Trophoblast cell (in vitro differentiated cells and primary cell): ENCODE measurements at regions not wholly inside any gene's neighbourhood (a gene's known extent, or its start where the extent isn't known, plus 50 kb on each side); places are given as distances from the start of the nearest gene placed in this dataset.

ENCODE experiments used
- DNase-seq, 2 donors: peaks; one replicate each; pipeline ENCODE4 v3.0.0-alpha.2; 2016
- H2AFZ ChIP-seq: 2 replicates; pipeline ENCODE4 v1.6.1; 2013; ENCODE audit warnings: low read length, moderate library complexity, mild to moderate bottlenecking; ENCODE audit not compliant: insufficient read depth, poor library complexity
- H2AK5ac ChIP-seq: 2 replicates; pipeline ENCODE4 v1.6.1; 2013; ENCODE audit warnings: mild to moderate bottlenecking, low read length
- H2BK120ac ChIP-seq: 2 replicates; pipeline ENCODE4 v1.6.1; 2013; ENCODE audit warnings: low read length, mild to moderate bottlenecking, moderate library complexity; ENCODE audit not compliant: insufficient read depth, poor library complexity
- H2BK12ac ChIP-seq: 2 replicates; pipeline ENCODE4 v1.6.1; 2013; ENCODE audit warnings: mild to moderate bottlenecking, low read length, moderate library complexity
- H2BK5ac ChIP-seq: 2 replicates; pipeline ENCODE4 v1.6.1; 2013; ENCODE audit warnings: low read length, low read depth, moderate library complexity, mild to moderate bottlenecking; ENCODE audit not compliant: poor library complexity
- H3K14ac ChIP-seq: 2 replicates; pipeline ENCODE4 v1.6.1; 2013; ENCODE audit warnings: mild to moderate bottlenecking, low read length
- H3K18ac ChIP-seq: 2 replicates; pipeline ENCODE4 v1.6.1; 2013; ENCODE audit warnings: mild to moderate bottlenecking, low read length
- H3K23ac ChIP-seq: 2 replicates; pipeline ENCODE4 v1.6.1; 2013; ENCODE audit warnings: low read length
- H3K27ac ChIP-seq: 2 replicates; pipeline ENCODE4 v1.5.1; 2013; ENCODE audit warnings: low read depth, mild to moderate bottlenecking, inconsistent platforms, low read length, moderate library complexity
- H3K27me3 ChIP-seq: 2 replicates; pipeline ENCODE4 v1.6.1; 2013; ENCODE audit warnings: inconsistent platforms, mild to moderate bottlenecking, low read length, moderate library complexity; ENCODE audit not compliant: insufficient read depth
- H3K36me3 ChIP-seq, 2 experiments: 1 replicate in 1 of 2; 2 replicates in 1 of 2; pipeline ENCODE4 v1.6.1; 2013; ENCODE audit warnings: low read length in 2 of 2, mild to moderate bottlenecking in 2 of 2, moderate library complexity in 1 of 2; ENCODE audit not compliant: insufficient read depth in 2 of 2, control insufficient read depth in 1 of 2
- H3K4ac ChIP-seq: 2 replicates; pipeline ENCODE4 v1.6.1; 2013; ENCODE audit warnings: low read depth, mild to moderate bottlenecking, low read length, moderate library complexity
- H3K4me1 ChIP-seq, 2 experiments: 1 replicate in 1 of 2; 2 replicates in 1 of 2; pipeline ENCODE4 v1.6.1; 2013; ENCODE audit warnings: low read length in 2 of 2, mild to moderate bottlenecking in 2 of 2, moderate library complexity in 1 of 2; ENCODE audit not compliant: insufficient read depth in 2 of 2, control insufficient read depth in 1 of 2
- H3K4me2 ChIP-seq: 2 replicates; pipeline ENCODE4 v1.6.1; 2013; ENCODE audit warnings: inconsistent platforms, mild to moderate bottlenecking, low read length, moderate library complexity
- H3K4me3 ChIP-seq: 2 replicates; pipeline ENCODE4 v1.5.1; 2013; ENCODE audit warnings: mild to moderate bottlenecking, low read depth, low read length, inconsistent platforms
- H3K79me1 ChIP-seq: one replicate; pipeline ENCODE4 v1.6.1; 2013; ENCODE audit warnings: low read length
- H3K79me2 ChIP-seq: 2 replicates; pipeline ENCODE4 v1.6.1; 2013; ENCODE audit warnings: low read length, mild to moderate bottlenecking; ENCODE audit not compliant: control insufficient read depth, insufficient read depth, poor library complexity
- H3K9ac ChIP-seq: 2 replicates; pipeline ENCODE4 v1.6.1; 2013; ENCODE audit warnings: mild to moderate bottlenecking, low read length
- H3K9me3 ChIP-seq: 2 replicates; pipeline ENCODE4 v1.6.1; 2013; ENCODE audit warnings: low read depth, mild to moderate bottlenecking, control low read depth, inconsistent platforms, low read length; ENCODE audit not compliant: insufficient read depth
- H4K12ac ChIP-seq: 2 replicates; pipeline ENCODE4 v1.6.1; 2013; ENCODE audit warnings: low read depth, mild to moderate bottlenecking, low read length, moderate library complexity
- H4K8ac ChIP-seq: 2 replicates; pipeline ENCODE4 v1.6.1; 2013; ENCODE audit warnings: low read depth, mild to moderate bottlenecking, low read length, moderate library complexity
- H4K91ac ChIP-seq: one replicate; pipeline ENCODE4 v1.6.1; 2013; ENCODE audit warnings: low read depth, mild to moderate bottlenecking, low read length, moderate library complexity
- WGBS: extraction: QIAGEN DNeasy Blood & Tissue Kit; methylation state at CpG from one replicate; pipeline ENCODE4 v1.1.7; 2013; ENCODE audit warnings: missing lambda C conversion rate; ENCODE audit not compliant: insufficient read length, insufficient coverage; ENCODE audit errors: extremely low coverage; 5-methylcytosine and 5-hydroxymethylcytosine counted together

DNA sequence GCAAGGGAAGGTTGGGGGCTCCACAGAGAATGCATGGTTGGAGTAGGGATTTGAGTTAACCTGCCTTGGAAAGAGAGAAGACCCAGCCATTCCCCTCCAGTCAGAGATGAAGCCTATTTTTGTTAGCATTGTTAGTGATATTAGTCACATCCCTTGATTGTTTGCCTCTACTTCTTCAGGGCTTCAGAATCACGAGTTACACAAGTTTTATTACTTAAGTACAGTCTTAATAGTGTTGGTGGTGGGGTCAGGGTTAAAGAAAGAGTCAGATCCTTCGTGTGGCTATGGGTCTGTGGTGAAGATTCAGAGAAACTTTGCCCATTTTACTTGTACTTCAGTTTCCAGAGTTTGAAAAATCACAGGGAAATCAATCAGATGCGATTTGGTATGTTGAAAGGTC, 363.1 kb downstream of the LRIG3 start:
- no peak overlapping the region for H3K23ac ChIP-seq
- H3K79me2 ChIP-seq, result no peaks in the 10 kb centered on the region
- H4K91ac ChIP-seq, result no peak overlapping the region
- no peak overlapping the region for H3K18ac ChIP-seq
- H4K12ac ChIP-seq, result no peak overlapping the region
- no peak overlapping the region for H2BK120ac ChIP-seq
- H3K27ac ChIP-seq, result no peak overlapping the region
- no peak overlapping the region for H3K4me3 ChIP-seq
- no peak overlapping the region for H2AFZ ChIP-seq
- no peak for DNase-seq
- no peak overlapping the region for H2BK5ac ChIP-seq
- H3K4me1 ChIP-seq, result no peaks in the 10 kb centered on the region
- no peaks in the 10 kb centered on the region for H3K27me3 ChIP-seq
- H2BK12ac ChIP-seq, result no peak overlapping the region
- no CpG with 5 or more reads among the region's 3 CpGs for WGBS
- H3K9ac ChIP-seq, result no peak overlapping the region
- no peaks in the 10 kb centered on the region for H3K9me3 ChIP-seq
- H3K4ac ChIP-seq, result no peak overlapping the region
- H3K14ac ChIP-seq, result no peak overlapping the region
- no peak overlapping the region for H3K4me2 ChIP-seq
- no peaks in the 10 kb centered on the region for H3K79me1 ChIP-seq
- H4K8ac ChIP-seq, result no peak overlapping the region
- H3K36me3 ChIP-seq, result no peaks in the 10 kb centered on the region
- H2AK5ac ChIP-seq, result no peak overlapping the region

GRCh38 chr12:58557661-58558060, 362.6 kb downstream of the LRIG3 start:
- H3K27ac ChIP-seq, result no peak overlapping the region
- no peaks in the 10 kb centered on the region for H3K36me3 ChIP-seq
- H3K4me3 ChIP-seq, result no peak overlapping the region
- no peak for DNase-seq
- no peak overlapping the region for H3K18ac ChIP-seq
- H4K12ac ChIP-seq, result no peak overlapping the region
- H4K91ac ChIP-seq, result no peak overlapping the region
- no peak overlapping the region for H3K4me2 ChIP-seq
- no peak overlapping the region for H4K8ac ChIP-seq
- WGBS, result no CpG with 5 or more reads among the region's 1 CpG
- H3K9me3 ChIP-seq, result no peaks in the 10 kb centered on the region
- no peaks in the 10 kb centered on the region for H3K27me3 ChIP-seq
- no peak overlapping the region for H2BK5ac ChIP-seq
- no peak overlapping the region for H2BK120ac ChIP-seq
- no peak overlapping the region for H3K23ac ChIP-seq
- H2AK5ac ChIP-seq, result no peak overlapping the region
- no peak overlapping the region for H3K9ac ChIP-seq
- H2BK12ac ChIP-seq, result no peak overlapping the region
- no peaks in the 10 kb centered on the region for H3K79me2 ChIP-seq
- no peak overlapping the region for H2AFZ ChIP-seq
- no peaks in the 10 kb centered on the region for H3K79me1 ChIP-seq
- H3K4me1 ChIP-seq, result no peaks in the 10 kb centered on the region
- no peak overlapping the region for H3K4ac ChIP-seq
- no peak overlapping the region for H3K14ac ChIP-seq

DNA sequence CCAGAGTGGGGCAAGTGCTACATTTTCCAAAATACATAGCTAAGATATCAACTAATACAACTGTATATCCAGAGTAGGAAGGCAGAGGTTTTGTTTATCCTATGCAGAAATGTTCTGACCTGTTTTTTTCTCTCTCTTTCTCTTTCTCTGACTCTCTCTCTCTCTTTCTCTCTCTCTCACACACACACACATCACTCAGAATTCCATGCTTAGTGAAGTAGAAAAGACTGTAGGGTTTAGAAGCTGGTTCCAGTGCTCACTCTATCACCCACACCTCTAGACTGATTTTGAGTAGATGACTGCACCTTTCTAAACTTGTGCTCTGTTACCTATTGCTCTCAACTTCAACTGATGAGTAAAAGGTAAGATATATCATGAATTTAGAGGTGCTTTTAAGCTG, 356.7 kb downstream of the LRIG3 start:
- Histone ChIP-seq H3K27me3 (no peaks in the 10 kb centered on the region), H3K23ac (no peak overlapping the region), H3K9me3 (no peaks in the 10 kb centered on the region), H2AK5ac (no peak overlapping the region), H3K4ac (no peak overlapping the region), H2BK5ac (no peak overlapping the region), H3K4me1 (no peaks in the 10 kb centered on the region), H2AFZ (no peak overlapping the region), H2BK120ac (no peak overlapping the region), H3K14ac (no peak overlapping the region), H3K9ac (no peak overlapping the region), H4K8ac (no peak overlapping the region), H4K91ac (no peak overlapping the region), H3K4me3 (no peak overlapping the region), H3K79me2 (no peaks in the 10 kb centered on the region), H3K4me2 (no peak overlapping the region), H3K36me3 (no peaks in the 10 kb centered on the region), H4K12ac (no peak overlapping the region), H2BK12ac (no peak overlapping the region), H3K27ac (no peak overlapping the region), H3K79me1 (no peaks in the 10 kb centered on the region), H3K18ac (no peak overlapping the region)
- no peak for DNase-seq

- H2BK12ac ChIP-seq, result no peak overlapping the region
- no peak overlapping the region for H2BK5ac ChIP-seq
- H2AFZ ChIP-seq, result no peak overlapping the region
- H2BK120ac ChIP-seq, result no peak overlapping the region
- H3K79me2 ChIP-seq, result no peaks in the 10 kb centered on the region
- no peaks in the 10 kb centered on the region for H3K4me1 ChIP-seq
- H3K9ac ChIP-seq, result no peak overlapping the region
- no peak overlapping the region for H3K14ac ChIP-seq
- no peaks in the 10 kb centered on the region for H3K36me3 ChIP-seq
- H3K27ac ChIP-seq, result no peak overlapping the region
- H3K79me1 ChIP-seq, result no peaks in the 10 kb centered on the region
- DNase-seq, result no peak
- H4K8ac ChIP-seq, result no peak overlapping the region
- H3K23ac ChIP-seq, result no peak overlapping the region
- H3K27me3 ChIP-seq, result no peaks in the 10 kb centered on the region
- H3K4me3 ChIP-seq, result no peak overlapping the region
- no CpG with 5 or more reads among the region's 1 CpG for WGBS
- H4K12ac ChIP-seq, result no peak overlapping the region
- no peak overlapping the region for H2AK5ac ChIP-seq
- no peak overlapping the region for H4K91ac ChIP-seq
- no peak overlapping the region for H3K18ac ChIP-seq
- H3K4me2 ChIP-seq, result no peak overlapping the region
- no peaks in the 10 kb centered on the region for H3K9me3 ChIP-seq
- no peak overlapping the region for H3K4ac ChIP-seq
These were observed 355.6 kb downstream of the LRIG3 start for GRCh38 chr12:58564721-58565120.

DNA sequence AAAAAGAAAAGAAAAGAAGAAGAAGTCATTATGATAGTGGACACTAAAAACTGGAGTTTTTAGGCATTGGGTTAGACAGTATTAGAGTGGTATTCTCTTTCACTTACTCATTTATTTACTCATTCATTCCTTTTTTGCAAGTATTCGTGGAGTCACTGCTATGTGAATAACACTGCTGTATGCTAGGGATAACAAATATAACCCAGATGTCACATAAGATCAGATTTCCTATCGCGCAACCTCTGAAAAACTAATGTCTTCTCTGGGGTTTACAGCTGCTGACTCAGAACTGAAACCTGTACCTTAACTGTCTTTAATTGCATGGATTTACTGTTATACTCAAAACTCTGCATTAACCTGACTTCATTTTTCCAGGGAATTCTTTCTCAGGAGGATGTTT, 353.7 kb downstream of the LRIG3 start:
- Histone ChIP-seq H3K4me1 (no peaks in the 10 kb centered on the region), H3K9ac (no peak overlapping the region), H2BK120ac (no peak overlapping the region), H2AFZ (no peak overlapping the region), H3K18ac (no peak overlapping the region), H3K4me2 (no peak overlapping the region), H3K79me1 (no peaks in the 10 kb centered on the region), H3K36me3 (no peaks in the 10 kb centered on the region), H3K79me2 (no peaks in the 10 kb centered on the region), H3K9me3 (no peaks in the 10 kb centered on the region), H4K8ac (no peak overlapping the region), H3K14ac (no peak overlapping the region), H3K27ac (no peak overlapping the region), H2BK5ac (no peak overlapping the region), H3K23ac (no peak overlapping the region), H2AK5ac (no peak overlapping the region), H3K4ac (no peak overlapping the region), H4K12ac (no peak overlapping the region), H4K91ac (no peak overlapping the region), H3K27me3 (no peaks in the 10 kb centered on the region), H3K4me3 (no peak overlapping the region), H2BK12ac (no peak overlapping the region)
- DNase-seq, result no peak
- WGBS, result no CpG with 5 or more reads among the region's 3 CpGs
